NCI-H146 treated with DMSO at 0.1 percent for 48 hours (cell line): ENCODE measurements at regions not wholly inside any gene's neighbourhood (a gene's known extent, or its start where the extent isn't known, plus 50 kb on each side); places are given as distances from the start of the nearest gene placed in this dataset.

Experiments used
- DNase-seq: peaks from one replicate; lab custom pipeline; 2025; ENCODE audit not compliant: unreplicated experiment; lab: John Stamatoyannopoulos, UW

GRCh38 chr11:105197071-105197815 is 57.7 kb upstream of the CARD18 start:
- no peak for DNase-seq

- DNase-seq = no peak
These were observed 53.7 kb upstream of the CARD18 start for GRCh38 chr11:105193260-105193659.

GRCh38 chr11:105192115-105192514 is 52.5 kb upstream of the CARD18 start:
- no peak for DNase-seq

- DNase-seq = no peak
These were observed 50.0 kb upstream of the CARD18 start for GRCh38 chr11:105189581-105189980.
